Activated CD8-positive, alpha-beta memory T cell treated with anti-CD3 and anti-CD28 coated beads for 48 hours (primary cell): ENCODE measurements at regions not wholly inside any gene's neighbourhood (a gene's known extent, or its start where the extent isn't known, plus 50 kb on each side); places are given as distances from the start of the nearest gene placed in this dataset.
"Not testable (repeated sequence)": the region's sequence is repeated elsewhere in the genome, so short reads cannot be mapped to it uniquely, and the experiment has no call there.

Source experiments
- DNase-seq, 3 experiments: peaks; one replicate each; pipeline ENCODE4 v3.0.0-alpha.2; 2020; ENCODE audit warnings: low read depth in 2 of 3, low spot score in 2 of 3

DNA sequence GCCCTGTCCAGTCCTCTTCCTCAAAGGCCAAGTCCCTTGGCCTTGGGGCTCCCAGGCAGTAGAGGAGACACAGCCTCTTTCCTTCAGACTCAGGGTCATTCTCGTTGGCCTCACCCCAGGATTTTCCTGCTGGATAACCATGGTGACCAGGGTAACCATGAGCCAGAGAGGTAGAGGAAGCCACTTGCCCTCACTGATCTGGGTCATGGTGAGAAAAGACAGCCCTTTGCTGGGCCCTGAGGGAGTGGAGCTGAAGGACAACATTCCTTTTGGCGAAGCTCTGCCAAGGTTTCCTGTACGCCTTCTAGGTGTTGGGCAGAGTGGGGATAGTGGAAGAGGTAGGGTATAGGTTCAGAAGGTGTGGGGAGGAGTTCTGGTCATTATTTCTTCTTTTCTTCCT is 53.1 kb upstream of the WNT4 start:
- no peak for DNase-seq

DNA sequence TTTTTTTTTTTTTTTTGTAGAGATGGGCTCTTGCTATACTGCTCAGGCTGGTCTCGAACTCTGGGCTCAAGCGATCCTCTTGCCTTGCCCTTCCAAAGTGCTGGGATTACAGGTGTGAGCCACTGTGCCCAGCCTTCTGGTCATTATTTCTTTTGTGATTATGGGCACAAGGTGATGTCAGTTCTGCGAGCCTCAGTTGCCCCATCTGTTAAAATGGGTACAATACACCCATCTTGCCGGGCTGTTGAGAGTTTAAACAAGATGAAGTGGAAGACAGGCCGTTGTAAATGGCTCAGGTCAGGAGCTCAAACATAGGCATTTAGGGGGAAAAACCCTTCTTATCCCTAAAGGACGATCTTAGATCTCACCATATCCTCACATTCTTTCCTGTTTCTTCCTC is 53.7 kb upstream of the WNT4 start:
- DNase-seq: no peak

DNA sequence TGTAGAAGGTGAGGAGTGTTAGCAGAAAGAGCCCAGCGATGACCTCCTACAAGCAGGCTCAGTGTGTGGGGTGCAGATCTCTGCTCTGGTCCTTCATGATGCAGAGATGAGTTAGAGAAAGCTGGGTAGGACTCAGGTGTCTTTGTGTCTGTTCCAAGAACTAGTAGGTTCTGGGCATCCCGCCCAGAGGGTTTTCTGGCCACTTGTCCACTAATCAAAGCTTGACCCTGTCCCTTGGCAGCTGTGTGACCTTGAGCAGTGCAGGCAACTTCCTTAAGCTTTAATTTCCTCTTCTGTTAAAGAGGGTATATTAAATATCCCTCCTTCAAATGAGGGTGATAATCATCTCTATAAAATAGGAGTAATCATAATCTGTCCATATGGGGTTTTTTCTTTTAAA is 54.7 kb upstream of the WNT4 start:
- DNase-seq: no peak

DNA sequence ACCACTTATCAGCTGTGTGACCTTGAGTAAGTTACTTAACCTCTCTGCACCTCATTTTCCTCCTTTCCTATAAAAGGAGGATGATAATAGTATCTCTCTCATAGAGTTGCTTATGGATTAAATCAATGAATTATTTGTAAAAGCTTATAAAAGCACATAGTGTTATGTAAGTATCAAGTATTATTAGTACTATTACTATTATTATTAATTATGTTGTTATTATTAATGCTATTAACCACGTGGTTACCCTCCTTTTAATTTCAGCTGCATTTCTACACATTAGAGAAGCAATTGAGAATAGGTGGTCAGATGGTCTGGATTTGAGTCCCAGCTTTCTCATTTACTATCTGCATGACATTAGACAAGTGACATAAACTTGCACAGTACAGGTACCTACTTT is 58.1 kb upstream of the WNT4 start:
- DNase-seq: no peak

DNA sequence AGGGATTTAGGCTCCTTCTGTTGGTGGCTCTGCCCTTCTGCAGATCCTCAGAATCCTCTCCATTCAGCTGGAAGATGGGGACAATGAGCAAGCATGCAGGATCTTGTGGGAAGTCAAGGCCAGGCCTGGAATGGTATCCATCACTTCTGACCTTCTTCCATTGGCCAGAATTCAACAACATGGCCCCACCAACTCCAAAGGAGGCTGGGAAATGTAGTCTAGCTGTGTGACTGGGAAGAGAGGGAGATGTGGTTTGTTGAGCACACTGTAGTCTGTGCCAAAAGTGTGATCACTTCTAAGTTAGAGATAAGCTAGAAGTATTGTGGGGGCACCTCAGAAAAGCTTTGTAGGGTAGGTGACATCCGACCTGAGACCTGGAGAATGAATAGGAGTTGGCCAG is 60.4 kb upstream of the WNT4 start:
- DNase-seq: no peak

DNA sequence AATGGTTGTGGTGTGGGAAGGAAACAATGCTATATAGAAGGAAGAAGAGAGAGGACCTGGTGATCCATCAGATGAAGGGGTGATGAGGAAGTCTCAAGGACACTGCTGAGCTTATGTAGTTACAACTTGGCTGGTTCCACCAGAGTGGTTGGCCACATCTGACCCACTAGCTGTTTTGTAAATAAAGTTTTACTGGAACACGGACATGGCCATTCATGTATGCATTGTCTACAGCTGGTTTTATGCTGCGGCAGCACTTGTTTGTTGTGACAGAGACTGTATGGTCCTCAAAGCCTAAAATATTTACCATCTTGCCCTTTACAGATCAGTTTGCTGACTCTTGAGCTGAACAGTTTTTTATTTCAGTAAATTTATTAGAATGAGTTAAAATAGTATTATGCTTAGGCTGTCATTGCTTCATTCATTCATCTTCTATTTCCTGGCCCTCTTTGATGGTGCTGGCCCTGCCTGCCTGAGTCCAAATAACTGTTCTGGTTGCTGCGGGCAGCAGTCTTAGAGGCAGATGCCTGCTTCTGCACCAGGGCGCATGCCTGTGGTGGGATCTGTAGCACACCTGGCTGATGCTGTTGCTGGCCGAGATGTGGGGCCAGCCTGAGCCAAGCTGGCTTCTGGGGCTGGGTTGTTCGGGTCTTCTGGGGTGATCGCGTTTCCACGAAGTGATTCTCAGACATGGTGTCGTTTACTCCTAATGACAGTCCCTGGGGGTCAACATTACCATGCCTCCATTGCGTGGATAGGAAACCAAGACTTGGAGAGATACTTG is 61.4 kb upstream of the WNT4 start:
- DNase-seq: no peak

DNA sequence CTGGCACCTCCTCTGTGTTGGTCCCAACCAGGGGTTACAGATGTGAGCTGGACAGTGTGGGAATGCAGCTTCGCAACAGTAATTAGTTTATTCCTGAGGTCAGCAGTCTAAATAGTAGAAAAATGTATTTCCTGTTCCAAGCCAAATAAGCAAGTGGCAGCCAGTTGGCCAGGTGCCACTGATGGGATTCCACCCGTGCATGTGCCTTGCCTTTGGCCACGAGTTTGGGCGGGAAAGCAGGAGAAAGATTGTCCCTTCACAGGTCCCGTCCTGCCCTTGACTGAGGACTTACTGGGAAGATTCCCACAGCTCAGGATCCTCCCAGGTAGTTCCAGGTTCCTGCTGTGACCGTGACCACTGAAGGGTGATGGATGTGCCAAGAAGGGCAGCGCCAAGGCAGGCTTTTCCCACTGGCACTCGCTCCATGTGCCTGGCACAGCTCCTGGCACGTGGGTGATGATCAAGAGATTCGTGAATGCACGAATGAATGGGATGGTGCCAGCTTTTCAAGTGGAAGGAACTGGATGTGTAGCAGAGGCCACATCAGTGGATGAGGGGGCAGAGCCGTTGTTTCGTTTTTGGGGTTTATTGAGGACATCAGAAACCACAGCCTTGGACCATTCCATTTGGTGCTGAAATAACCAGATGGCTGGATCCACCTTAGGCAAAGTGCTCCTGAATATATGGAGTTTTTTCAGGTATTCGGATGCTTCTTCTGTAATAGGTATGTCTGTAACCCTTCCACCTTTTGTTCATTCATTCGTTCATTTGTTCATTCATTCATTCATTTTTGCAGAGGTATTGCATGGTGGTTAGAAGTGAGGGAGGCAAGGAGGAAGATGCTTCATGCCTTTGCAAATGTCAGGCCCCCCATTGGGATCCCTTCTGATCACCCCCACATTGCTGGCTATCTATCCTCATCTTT is 62.4 kb upstream of the WNT4 start:
- no peak for DNase-seq

DNA sequence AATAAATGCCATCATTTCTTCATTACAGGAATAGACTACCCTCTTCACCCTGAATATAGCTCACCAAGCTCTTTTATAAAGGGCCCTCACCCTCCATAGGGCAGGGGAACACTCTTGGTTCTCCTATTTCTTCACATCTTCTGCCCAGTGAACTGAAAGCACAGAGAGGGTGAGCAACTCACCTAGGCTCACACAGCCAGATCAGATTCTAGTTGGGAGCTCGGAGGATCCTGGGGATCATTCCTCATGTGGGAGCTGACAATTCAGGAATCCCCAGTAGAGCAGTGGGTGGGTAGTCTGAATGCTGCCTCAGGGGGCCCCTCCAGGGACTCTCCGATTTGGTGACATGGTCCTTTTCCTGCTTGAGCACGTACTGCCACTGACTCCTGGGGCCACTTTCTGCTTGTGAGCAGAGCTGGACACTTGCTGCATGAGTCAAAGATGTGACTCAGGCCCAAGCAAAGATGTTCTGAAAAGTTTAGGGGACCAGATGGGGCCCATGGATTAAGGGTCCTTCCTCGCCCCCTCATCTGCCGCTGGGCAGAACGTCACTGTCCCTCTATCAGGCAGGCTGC is 63.7 kb upstream of the WNT4 start:
- DNase-seq: no peak

DNA sequence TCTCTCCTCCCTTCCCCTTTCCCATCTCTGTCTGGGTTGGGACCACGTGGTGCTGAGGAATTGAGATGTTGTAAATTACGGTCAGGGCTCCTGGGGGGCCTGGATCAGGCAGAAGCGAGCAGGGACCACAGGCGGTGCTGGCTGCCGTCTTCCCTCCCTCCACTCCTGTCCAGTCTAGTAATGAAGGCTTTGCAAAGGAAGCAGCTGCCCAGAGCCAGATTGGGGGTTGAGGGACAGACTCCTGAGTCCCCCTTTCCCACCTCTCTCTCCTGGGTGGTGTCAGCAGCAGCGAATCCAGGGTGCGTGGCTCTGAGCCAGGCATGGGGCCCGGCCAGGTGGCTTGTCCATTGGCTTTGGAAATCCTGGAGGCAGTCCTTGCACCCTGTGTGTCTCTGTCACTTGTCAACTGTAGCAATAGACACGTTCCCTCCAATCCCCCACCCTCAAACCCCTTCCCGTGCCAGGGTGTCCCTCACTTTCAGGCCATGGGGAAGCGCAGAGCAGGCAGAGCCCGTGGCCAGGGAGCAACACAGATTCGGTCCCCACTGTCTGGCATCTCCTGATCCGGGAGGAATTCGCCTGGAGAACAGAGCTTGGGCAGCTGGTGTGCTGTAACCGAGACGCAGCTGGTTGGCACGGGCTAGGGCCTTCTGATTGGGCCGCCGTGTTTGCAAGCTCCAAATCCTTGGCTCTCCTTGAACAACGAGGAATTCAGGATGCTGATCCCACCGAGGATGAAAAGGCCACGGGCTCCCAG is 64.8 kb upstream of the WNT4 start:
- DNase-seq: no peak

DNA sequence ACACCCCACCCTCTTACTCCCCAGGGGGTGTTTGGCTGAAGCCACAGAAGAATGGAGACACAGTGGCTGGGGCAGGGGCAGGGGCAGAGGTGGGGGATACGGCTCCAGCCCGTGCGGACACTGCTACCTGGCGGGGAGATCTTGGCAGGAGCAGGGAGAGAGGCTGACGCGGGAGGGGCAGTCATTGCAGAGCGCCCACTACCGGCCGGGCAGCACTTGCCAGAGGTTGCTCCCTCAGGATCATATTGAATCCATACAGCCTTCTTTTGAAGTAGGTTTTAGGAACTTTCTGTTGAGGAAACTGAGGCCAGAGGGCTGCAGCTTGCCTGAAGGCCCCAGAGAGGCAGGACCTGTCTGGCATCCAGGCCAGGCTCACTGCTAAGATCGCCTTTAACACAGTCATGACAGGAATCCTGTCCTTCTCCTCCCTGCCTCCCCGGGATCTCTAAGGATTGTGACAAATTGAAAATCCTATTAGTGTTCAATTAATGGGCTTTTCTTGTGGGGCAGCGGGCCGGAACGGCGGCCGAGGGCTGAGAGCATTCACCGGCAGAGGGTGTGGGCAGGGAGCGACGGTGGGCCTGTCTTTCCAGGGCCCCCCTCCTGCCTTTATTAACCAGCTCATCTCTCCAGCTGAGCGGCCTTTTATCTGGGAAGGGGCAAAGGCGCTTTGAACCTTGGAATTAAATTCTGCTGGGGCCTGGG is 65.5 kb upstream of the WNT4 start:
- no peak for DNase-seq

DNA sequence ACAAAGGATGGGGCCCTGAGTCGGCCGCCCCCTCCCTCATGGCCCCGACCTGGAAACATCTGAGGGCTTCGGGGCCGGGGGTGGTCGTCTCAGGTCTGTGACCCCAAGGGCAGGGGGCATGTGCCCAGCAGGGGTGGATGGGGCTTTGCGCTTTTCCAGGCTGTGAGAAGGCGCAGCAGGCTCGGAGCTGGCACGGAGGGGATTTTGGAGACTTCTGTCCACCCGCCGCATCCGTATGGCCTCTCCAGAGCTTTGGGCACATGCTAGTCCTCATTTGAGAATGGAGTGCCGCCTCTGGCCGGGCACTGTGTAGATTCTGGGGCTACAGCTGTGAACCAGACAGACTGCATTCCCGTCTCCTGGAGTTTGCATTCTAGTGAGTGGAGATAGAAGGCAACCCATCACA is 66.1 kb upstream of the WNT4 start:
- DNase-seq: no peak

DNA sequence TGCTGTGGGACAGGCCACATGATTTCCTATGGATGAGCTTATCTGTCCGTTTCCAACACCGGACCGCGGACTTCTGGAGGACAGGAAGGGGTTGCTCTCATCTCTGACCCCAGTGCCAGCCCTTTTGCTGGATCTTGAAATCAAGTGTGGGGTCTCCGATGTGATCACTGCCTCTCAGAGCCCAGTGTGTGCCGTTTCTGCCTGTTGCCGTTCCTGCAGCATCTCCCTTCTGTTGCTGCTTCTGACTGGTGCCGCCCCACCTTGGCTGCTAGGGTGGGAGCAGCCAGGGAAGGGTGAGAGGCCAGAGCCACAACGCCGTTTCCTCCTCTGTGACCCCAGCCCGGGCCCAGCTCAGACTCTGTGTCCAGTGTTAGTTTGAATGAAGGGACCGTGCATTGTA is 67.3 kb upstream of the WNT4 start:
- DNase-seq: no peak

DNA sequence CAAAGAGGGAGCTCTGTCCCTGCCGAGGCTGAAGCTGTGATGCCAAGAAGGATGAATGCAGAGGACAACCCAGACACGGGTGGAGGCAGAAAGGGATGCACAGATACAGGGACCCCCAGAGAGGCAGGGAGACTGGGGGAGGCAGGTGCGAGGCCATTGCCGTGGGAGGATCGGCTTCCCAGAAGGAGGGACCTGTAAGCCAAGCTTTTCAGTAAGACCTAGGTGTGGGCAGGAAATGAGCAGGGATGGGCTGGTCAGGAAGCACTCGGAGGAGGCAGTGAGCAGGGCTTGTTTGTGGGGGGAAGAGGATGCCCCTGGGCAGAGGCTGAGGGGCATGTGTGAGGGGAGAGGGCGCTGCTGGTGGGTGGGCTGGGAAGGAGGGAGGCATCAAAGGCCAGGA is 67.7 kb upstream of the WNT4 start:
- no peak for DNase-seq

DNA sequence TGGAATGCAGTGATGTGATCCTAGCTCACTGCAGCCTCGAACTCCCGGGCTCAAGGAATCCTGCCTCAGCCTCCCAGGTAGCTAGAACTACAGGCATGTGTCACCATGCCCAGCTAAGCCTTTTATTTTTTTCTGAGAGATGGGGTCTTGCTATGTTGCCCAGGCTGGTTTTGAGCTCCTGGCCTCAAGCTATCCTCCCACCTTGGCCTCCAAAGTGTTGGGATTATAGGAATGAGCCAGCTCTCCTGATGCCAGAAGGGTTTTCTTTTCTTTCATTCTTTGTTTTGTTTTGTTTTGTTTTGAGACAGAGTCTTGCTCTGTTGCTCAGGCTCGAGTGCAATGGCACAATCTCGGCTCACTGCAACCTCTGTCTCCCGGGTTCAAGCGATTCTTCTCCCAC is 68.6 kb upstream of the WNT4 start:
- not testable (repeated sequence) for DNase-seq

DNA sequence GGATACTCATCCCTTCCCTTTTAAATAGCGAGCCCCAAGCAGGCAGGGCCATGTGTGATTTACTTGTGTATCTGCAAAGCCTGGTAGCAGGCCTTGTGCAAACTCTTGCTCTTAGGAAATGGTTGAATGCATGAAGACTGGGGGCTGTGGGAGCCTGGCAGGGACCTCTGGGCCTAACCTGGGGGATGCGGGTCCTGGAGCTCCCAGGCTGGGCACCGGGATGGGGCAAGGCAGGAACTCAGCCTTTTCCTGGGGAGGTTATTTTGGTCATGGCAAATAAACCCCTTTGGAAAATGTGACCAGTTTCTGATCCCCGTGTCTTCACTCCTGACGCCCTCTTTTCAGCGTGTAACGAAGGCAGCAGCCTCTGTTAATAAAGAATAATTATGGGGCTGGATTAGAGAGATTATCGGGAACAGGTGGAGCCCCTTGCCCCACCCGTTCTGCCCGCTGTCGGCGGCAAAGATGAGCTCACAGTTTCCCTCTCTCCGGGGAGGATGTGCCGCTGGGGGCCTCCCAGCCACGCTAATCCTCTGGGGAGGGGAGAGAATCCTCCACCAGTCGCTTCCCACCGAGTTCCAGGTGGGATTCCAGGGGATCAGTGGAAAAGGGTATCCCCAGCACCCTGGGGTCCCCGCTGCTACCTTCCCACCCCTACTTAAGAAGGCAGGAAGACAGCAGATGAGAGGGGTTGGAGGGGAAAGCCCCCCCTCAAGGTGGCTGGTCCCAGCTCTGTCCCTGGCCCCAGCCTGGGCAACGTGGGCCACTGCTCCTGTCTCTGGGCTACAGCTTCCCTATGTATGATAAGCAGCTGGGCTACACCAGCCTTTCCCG is 69.7 kb upstream of the WNT4 start:
- DNase-seq: no peak

DNA sequence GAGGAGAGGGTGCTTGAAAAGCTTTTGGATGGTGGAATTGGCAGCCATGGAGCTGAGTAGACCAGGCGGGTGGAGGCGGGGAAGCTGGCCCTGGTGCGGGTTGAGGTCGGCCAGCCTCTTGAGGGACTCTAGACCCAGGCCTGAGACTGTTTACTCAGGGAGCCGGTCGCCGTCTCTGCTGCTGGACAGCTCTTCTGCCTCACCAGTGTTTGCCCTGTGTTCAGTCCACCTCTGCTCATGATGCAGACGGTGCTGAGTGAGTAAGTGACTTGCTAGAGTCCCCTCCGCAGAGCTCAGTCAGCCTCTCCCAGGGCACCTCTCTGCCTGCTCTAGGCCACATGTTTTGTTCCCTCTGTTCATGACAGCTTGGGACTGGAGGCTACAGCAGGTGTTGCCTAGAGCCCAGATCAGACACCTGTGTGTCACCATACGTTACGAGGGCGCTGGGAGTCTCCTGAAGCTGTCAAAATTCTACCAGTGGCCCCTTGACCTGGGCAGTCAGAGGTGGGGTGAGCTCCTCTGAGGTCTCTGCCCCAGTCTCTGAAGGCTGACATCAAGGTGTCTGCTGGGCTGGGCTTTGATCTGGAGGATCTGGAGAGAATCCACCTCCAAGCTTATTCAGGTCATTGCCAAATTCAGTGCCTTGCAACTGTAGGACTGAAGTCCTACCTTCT is 73.5 kb upstream of the WNT4 start:
- no peak for DNase-seq

DNA sequence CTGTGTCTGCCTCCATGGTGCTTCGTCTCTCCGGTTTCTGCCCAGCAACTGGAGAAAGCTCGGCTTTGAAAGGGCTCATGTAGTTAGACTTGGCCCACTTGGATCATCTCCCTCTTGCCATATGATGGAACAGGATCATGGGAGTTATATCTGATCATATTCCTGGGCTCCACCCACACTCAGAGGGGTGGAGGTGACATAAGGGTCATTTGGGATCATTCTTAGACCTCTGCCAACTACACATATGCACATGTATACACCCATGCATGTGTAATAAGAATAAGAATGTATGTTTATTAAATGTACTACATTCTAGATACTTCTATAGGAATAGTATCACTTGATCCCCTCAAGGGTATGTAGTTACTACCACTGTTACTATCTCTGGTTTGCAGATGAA is 74.1 kb upstream of the WNT4 start:
- DNase-seq: no peak

DNA sequence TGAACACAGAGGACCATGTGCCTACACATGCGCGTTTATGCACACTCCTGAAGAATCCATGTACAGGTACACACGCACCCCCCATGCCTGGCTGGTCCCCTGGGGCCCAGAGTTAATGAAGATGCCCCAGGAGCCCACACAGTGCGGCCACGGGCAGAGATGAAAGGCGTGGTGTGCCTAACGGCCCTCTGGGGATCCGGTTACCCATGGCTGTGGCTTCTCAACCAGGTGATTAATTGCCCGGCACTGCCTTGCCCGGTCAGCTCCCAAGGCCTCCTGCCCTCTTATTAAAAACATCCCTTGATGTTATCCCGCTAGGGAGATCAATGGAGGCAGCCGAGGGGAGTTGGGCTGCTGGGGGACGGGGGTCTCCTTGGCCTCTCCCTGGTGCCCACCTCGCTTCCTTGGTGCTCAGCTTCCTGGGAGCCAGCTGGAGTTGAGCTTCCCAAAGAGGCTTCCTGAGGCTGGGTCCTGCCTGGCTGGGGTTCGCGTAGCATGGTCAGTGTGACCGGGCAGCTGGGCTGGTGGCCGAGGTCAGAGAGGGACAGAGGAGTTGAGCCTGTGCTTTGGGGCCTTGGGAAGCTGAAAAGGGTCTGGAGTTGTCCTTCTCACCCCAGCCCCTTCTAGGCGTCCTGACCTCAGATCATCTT is 75.0 kb upstream of the WNT4 start:
- DNase-seq: no peak
